Caco-2 (cell line): ENCODE measurements at regions not wholly inside any gene's neighbourhood (a gene's known extent, or its start where the extent isn't known, plus 50 kb on each side); places are given as distances from the start of the nearest gene placed in this dataset.

ENCODE experiments used
- BruUV-seq: library from RNA; stranded (reverse); fragments of 400-500 nt; replicated peaks from 2 replicates; lab custom pipeline; 2021; lab: Mats Ljungman, UMichigan
- CTCF ChIA-PET: fragments of 300-600 bp; sonication (Branson Sonifier 250); formaldehyde crosslinking; loops from one replicate; lab custom pipeline; 2022; ENCODE audit warnings: antibody characterized with exemption; lab: Charles Lee
- POLR2A ChIA-PET: fragments of 300-600 bp; sonication (Branson Sonifier 250); formaldehyde crosslinking; loops from one replicate; lab custom pipeline; 2022; ENCODE audit warnings: antibody characterized with exemption; lab: Charles Lee
- DNase-seq, 2 experiments: peaks; one replicate each; pipeline versions ENCODE4 v3.0.0 to v3.0.0-alpha.2; 2020 to 2022
- H3K27me3 ChIP-seq: replicated peaks from 2 replicates; pipeline ENCODE4 v1.6.0; 2011; ENCODE audit warnings: low read length; ENCODE audit not compliant: control insufficient read depth, insufficient read depth
- H3K36me3 ChIP-seq: 2 replicates; pipeline ENCODE4 v1.5.1; 2011; ENCODE audit warnings: low read length; ENCODE audit not compliant: control insufficient read depth, insufficient read depth
- H3K4me1 ChIP-seq: fragments of 250-450 bp; sonication (Bioruptor Pico); 2 replicates; pipeline ENCODE4 v1.5.1; 2020; ENCODE audit warnings: mild to moderate bottlenecking
- H3K4me3 ChIP-seq: 2 replicates; pipeline ENCODE4 v1.5.1; 2011; ENCODE audit warnings: low read depth, mild to moderate bottlenecking, control low read depth, low read length
- H3K9me3 ChIP-seq: fragments of 250-450 bp; sonication (Bioruptor Pico); 2 replicates; pipeline ENCODE4 v1.5.1; 2020; ENCODE audit warnings: mild to moderate bottlenecking, moderate library complexity
- H3K27ac Mint-ChIP-seq: one replicate; pipeline ENCODE4 v1.8.0; 2022; ENCODE audit warnings: mixed read lengths; ENCODE audit not compliant: unreplicated experiment
- H3K27me3 Mint-ChIP-seq: one replicate; pipeline ENCODE4 v1.8.0; 2022; ENCODE audit warnings: mixed read lengths; ENCODE audit not compliant: insufficient read depth, unreplicated experiment
- H3K36me3 Mint-ChIP-seq: one replicate; pipeline ENCODE4 v1.8.0; 2022; ENCODE audit warnings: mild to moderate bottlenecking, mixed read lengths; ENCODE audit not compliant: insufficient read depth, unreplicated experiment
- H3K4me1 Mint-ChIP-seq: one replicate; pipeline ENCODE4 v1.8.0; 2022; ENCODE audit warnings: low read depth, mixed read lengths; ENCODE audit not compliant: unreplicated experiment
- H3K4me3 Mint-ChIP-seq: one replicate; pipeline ENCODE4 v1.8.0; 2022; ENCODE audit warnings: mild to moderate bottlenecking, moderate library complexity, mixed read lengths; ENCODE audit not compliant: unreplicated experiment
- H3K9me3 Mint-ChIP-seq: one replicate; pipeline ENCODE4 v1.8.0; 2022; ENCODE audit warnings: mixed read lengths; ENCODE audit not compliant: unreplicated experiment
- CTCF ChIP-seq, 2 experiments: fragments of 200-600 bp in 1 of 2; IDR thresholded peaks; 1 replicate in 1 of 2; 2 replicates in 1 of 2; pipeline versions ENCODE4 v1.5.1 to v1.8.0; 2011 to 2022; ENCODE audit warnings: antibody characterized with exemption in 1 of 2, control low read depth in 1 of 2, inconsistent platforms in 1 of 2, low read depth in 1 of 2, low read length in 1 of 2, mild to moderate bottlenecking in 1 of 2, moderate library complexity in 1 of 2; ENCODE audit not compliant: insufficient read depth in 1 of 2, severe bottlenecking in 1 of 2, unreplicated experiment in 1 of 2
- intact Hi-C: fragments of 100-400 bp; cut with micrococcal nuclease; formaldehyde crosslinking; loops from one replicate; pipeline ENCODE4 v1.10.0; 2022; ENCODE audit not compliant: unreplicated experiment

- H3K27me3 Mint-ChIP-seq: no peaks in the 10 kb centered on the region
- H3K4me1 ChIP-seq: no peaks in the 10 kb centered on the region
- H3K4me3 Mint-ChIP-seq: no peak overlapping the region
- no peak for DNase-seq
- H3K4me1 Mint-ChIP-seq: no peaks in the 10 kb centered on the region
- BruUV-seq: no TSS peak
- CTCF ChIA-PET: no interaction called here
- H3K9me3 Mint-ChIP-seq: peaks cover 3% of the 10 kb centered on the region
- TF ChIP-seq CTCF (IDR thresholded peaks at IDR 0.05; ENCODE audit: insufficient read depth in 1 of 2, low read depth in 1 of 2, low read length in 1 of 2, severe bottlenecking in 1 of 2, unreplicated experiment in 1 of 2): no peak
- no peaks in the 10 kb centered on the region for H3K36me3 ChIP-seq
- no peaks in the 10 kb centered on the region for H3K27me3 ChIP-seq
- POLR2A ChIA-PET: no interaction called here
- H3K36me3 Mint-ChIP-seq: no peaks in the 10 kb centered on the region
- H3K4me3 ChIP-seq: no peak overlapping the region
- intact Hi-C loops: no loop called here
- no peaks in the 10 kb centered on the region; the same call in 1 of the 2 replicates for H3K9me3 ChIP-seq
- H3K27ac Mint-ChIP-seq: no peak overlapping the region
These were observed 80.8 kb upstream of the RAB4A start for GRCh38 chr1:229190057-229190575.

GRCh38 chr1:229191066-229191674, 79.7 kb upstream of the RAB4A start:
- H3K4me3 Mint-ChIP-seq: no peak overlapping the region
- no peak for TF ChIP-seq CTCF (IDR thresholded peaks at IDR 0.05; ENCODE audit: insufficient read depth in 1 of 2, low read depth in 1 of 2, low read length in 1 of 2, severe bottlenecking in 1 of 2, unreplicated experiment in 1 of 2)
- no peak for DNase-seq
- no peaks in the 10 kb centered on the region; the same call in 1 of the 2 replicates for H3K9me3 ChIP-seq
- H3K36me3 Mint-ChIP-seq: no peaks in the 10 kb centered on the region
- intact Hi-C loops: no loop called here
- no peak overlapping the region for H3K27ac Mint-ChIP-seq
- no peaks in the 10 kb centered on the region for H3K9me3 Mint-ChIP-seq
- no peaks in the 10 kb centered on the region for H3K4me1 ChIP-seq
- H3K27me3 Mint-ChIP-seq: no peaks in the 10 kb centered on the region
- no peaks in the 10 kb centered on the region for H3K27me3 ChIP-seq
- ChIA-PET POLR2A (no interaction called here), CTCF (no interaction called here)
- no peak overlapping the region for H3K4me3 ChIP-seq
- BruUV-seq: no TSS peak
- H3K4me1 Mint-ChIP-seq: no peaks in the 10 kb centered on the region
- H3K36me3 ChIP-seq: no peaks in the 10 kb centered on the region

- H3K36me3 Mint-ChIP-seq: no peaks in the 10 kb centered on the region
- H3K4me1 ChIP-seq: no peaks in the 10 kb centered on the region
- no peak overlapping the region for H3K27ac Mint-ChIP-seq
- intact Hi-C loops: no loop called here
- CTCF ChIA-PET: no interaction called here
- no peak for DNase-seq
- no peak for TF ChIP-seq CTCF (IDR thresholded peaks at IDR 0.05; ENCODE audit: insufficient read depth in 1 of 2, low read depth in 1 of 2, low read length in 1 of 2, severe bottlenecking in 1 of 2, unreplicated experiment in 1 of 2)
- no peaks in the 10 kb centered on the region; the same call in 1 of the 2 replicates for H3K9me3 ChIP-seq
- H3K4me3 Mint-ChIP-seq: no peak overlapping the region
- BruUV-seq: no TSS peak
- H3K27me3 Mint-ChIP-seq: no peaks in the 10 kb centered on the region
- H3K27me3 ChIP-seq: no peaks in the 10 kb centered on the region
- POLR2A ChIA-PET: no interaction called here
- no peaks in the 10 kb centered on the region for H3K36me3 ChIP-seq
- no peaks in the 10 kb centered on the region for H3K4me1 Mint-ChIP-seq
- H3K9me3 Mint-ChIP-seq: no peaks in the 10 kb centered on the region
- no peak overlapping the region for H3K4me3 ChIP-seq
These were observed 78.9 kb upstream of the RAB4A start for GRCh38 chr1:229192031-229192430.
